ENCODE measurements at regions not wholly inside any gene's neighbourhood (a gene's known extent, or its start where the extent isn't known, plus 50 kb on each side); places are given as distances from the start of the nearest gene placed in this dataset.

GRCh38 chr6:6821639-6822261 is 233.2 kb downstream of the LY86 start:
- no peak for TF ChIP-seq GATAD2A (IDR thresholded peaks at IDR 0.05)
- no peak for TF ChIP-seq ZNF143 (CRISPR knock-in tag; IDR thresholded peaks at IDR 0.05)
- TF ChIP-seq POLR3A (IDR thresholded peaks at IDR 0.05; ENCODE audit: borderline replicate concordance, extremely low read depth, insufficient read depth, insufficient read length): no peak
- no peak for TF ChIP-seq NONO (IDR thresholded peaks at IDR 0.05; ENCODE audit: low read depth in 2 of 2, low read length in 1 of 2)
- no peak for TF ChIP-seq RBM22 (IDR thresholded peaks at IDR 0.05; ENCODE audit: low read depth, low read length, poor library complexity, severe bottlenecking)

All from K562 (cell line).